Keratinocyte (primary cell): ENCODE measurements at regions not wholly inside any gene's neighbourhood (a gene's known extent, or its start where the extent isn't known, plus 50 kb on each side); places are given as distances from the start of the nearest gene placed in this dataset.

Experiments
- DNase-seq: peaks from one replicate; pipeline ENCODE4 v3.0.0-alpha.2; 2011; ENCODE audit warnings: low read depth, missing footprints, low spot score
- FAIRE-seq: peaks from 2 replicates; lab custom pipeline; 2011; peaks lifted over from hg19 to GRCh38; lab: Jason Lieb, UNC
- H2AFZ ChIP-seq: 2 replicates; pipeline ENCODE4 v1.6.0; 2012; ENCODE audit warnings: low read length, control low read depth, inconsistent platforms; ENCODE audit not compliant: control insufficient read depth
- H3K27ac ChIP-seq: 2 replicates; pipeline ENCODE4 v1.5.1; 2011; ENCODE audit warnings: low read length; ENCODE audit not compliant: control insufficient read depth, insufficient read depth
- H3K27me3 ChIP-seq: 3 replicates; pipeline ENCODE4 v1.6.0; 2011; ENCODE audit warnings: low read length; ENCODE audit not compliant: control insufficient read depth, insufficient read depth; ENCODE audit errors: extremely low read depth
- H3K36me3 ChIP-seq, 2 experiments: 2 replicates in 1 of 2; 3 replicates in 1 of 2; pipeline ENCODE4 v1.5.1; 2011; ENCODE audit warnings: low read length in 2 of 2, mild to moderate bottlenecking in 1 of 2; ENCODE audit not compliant: control insufficient read depth in 2 of 2, insufficient read depth in 2 of 2; ENCODE audit errors: extremely low read depth in 1 of 2
- H3K4me1 ChIP-seq: 3 replicates; pipeline ENCODE4 v1.5.1; 2011; ENCODE audit warnings: low read length; ENCODE audit not compliant: control insufficient read depth, insufficient read depth; ENCODE audit errors: extremely low read depth
- H3K4me2 ChIP-seq: 3 replicates; pipeline ENCODE4 v1.6.0; 2011; ENCODE audit warnings: low read depth, low read length; ENCODE audit not compliant: control insufficient read depth, insufficient read depth; ENCODE audit errors: extremely low read depth
- H3K4me3 ChIP-seq, 3 experiments: fragments of 200-600 bp in 1 of 3; sonication (generic) in 1 of 3; 2 replicates in 2 of 3; 3 replicates in 1 of 3; pipeline ENCODE4 v1.5.1; 2011 to 2016; ENCODE audit warnings: low read length in 3 of 3, mild to moderate bottlenecking in 3 of 3, control low read depth in 2 of 3, inconsistent platforms in 1 of 3, low read depth in 1 of 3, mixed read lengths in 1 of 3, mixed run types in 1 of 3, moderate library complexity in 1 of 3; ENCODE audit not compliant: control insufficient read depth in 2 of 3, insufficient read depth in 2 of 3; ENCODE audit errors: extremely low read depth in 1 of 3
- H3K79me2 ChIP-seq: 2 replicates; pipeline ENCODE4 v1.6.0; 2012; ENCODE audit warnings: low read length; ENCODE audit not compliant: control insufficient read depth, insufficient read depth
- H3K9ac ChIP-seq: 3 replicates; pipeline ENCODE4 v1.6.0; 2011; ENCODE audit warnings: low read length; ENCODE audit not compliant: control insufficient read depth, insufficient read depth; ENCODE audit errors: extremely low read depth
- H3K9me1 ChIP-seq: 3 replicates; pipeline ENCODE4 v1.6.0; 2011; ENCODE audit warnings: low read length; ENCODE audit not compliant: control insufficient read depth, insufficient read depth; ENCODE audit errors: extremely low read depth
- H3K9me3 ChIP-seq: 2 replicates; pipeline ENCODE4 v1.5.1; 2012; ENCODE audit warnings: low read depth, low read length; ENCODE audit not compliant: control insufficient read depth
- H4K20me1 ChIP-seq: 3 replicates; pipeline ENCODE4 v1.6.0; 2011; ENCODE audit warnings: low read length; ENCODE audit not compliant: control insufficient read depth, insufficient read depth; ENCODE audit errors: extremely low read depth
- CTCF ChIP-seq, 3 experiments: IDR thresholded peaks in 1 of 3; conservative IDR thresholded peaks in 1 of 3; optimal IDR thresholded peaks in 1 of 3; 2 replicates in 2 of 3; 3 replicates in 1 of 3; pipeline versions ENCODE3 to v1.5.1; 2011; ENCODE audit warnings: low read length in 3 of 3, mild to moderate bottlenecking in 3 of 3, moderate library complexity in 2 of 3, control low read depth in 1 of 3, inconsistent platforms in 1 of 3; ENCODE audit not compliant: insufficient read depth in 2 of 3; ENCODE audit errors: extremely low read depth in 1 of 3
- EZH2 ChIP-seq: IDR thresholded peaks from one replicate; pipeline ENCODE4 v1.6.1; 2012; ENCODE audit warnings: inconsistent platforms, mild to moderate bottlenecking, low read length, moderate library complexity
- dilution Hi-C: fragments of 300-500 bp; cut with MboI; formaldehyde crosslinking; loops from one replicate; pipeline ENCODE4 v1.7.0; 2020; ENCODE audit warnings: low sequenced_read_pairs; ENCODE audit not compliant: extremely low pct_ligation_motif_present

GRCh38 chr13:56335775-56336174, 804.9 kb upstream of the PRR20A start:
- no peak for FAIRE-seq
- dilution Hi-C loops: no loop called here
- no peak overlapping the region for H2AFZ ChIP-seq
- no peaks in the 10 kb centered on the region for H3K36me3 ChIP-seq
- no peak overlapping the region for H3K27ac ChIP-seq
- H3K4me2 ChIP-seq: no peak overlapping the region
- no peaks in the 10 kb centered on the region for H3K9me3 ChIP-seq
- no peak for TF ChIP-seq EZH2
- no peak for TF ChIP-seq CTCF (optimal IDR thresholded peaks at IDR 0.05 in 1 of 3, IDR thresholded peaks at IDR 0.05 in 1 of 3, conservative IDR thresholded peaks at IDR 0.05 in 1 of 3; ENCODE audit: extremely low read depth in 1 of 3, insufficient read depth in 2 of 3, low read length in 3 of 3)
- no peaks in the 10 kb centered on the region for H3K9me1 ChIP-seq
- H3K27me3 ChIP-seq: no peaks in the 10 kb centered on the region
- H4K20me1 ChIP-seq: no peaks in the 10 kb centered on the region
- H3K4me3 ChIP-seq: no peak overlapping the region
- no peaks in the 10 kb centered on the region for H3K4me1 ChIP-seq
- H3K9ac ChIP-seq: no peak overlapping the region
- H3K79me2 ChIP-seq: no peaks in the 10 kb centered on the region
- no peak for DNase-seq

- H2AFZ ChIP-seq: no peak overlapping the region
- no peak overlapping the region for H3K4me3 ChIP-seq
- no peak overlapping the region for H3K4me2 ChIP-seq
- no peak overlapping the region for H3K9ac ChIP-seq
- FAIRE-seq (no peak), DNase-seq (no peak)
- H3K27me3 ChIP-seq: no peaks in the 10 kb centered on the region
- H3K36me3 ChIP-seq: no peaks in the 10 kb centered on the region
- no peaks in the 10 kb centered on the region for H3K4me1 ChIP-seq
- H4K20me1 ChIP-seq: no peaks in the 10 kb centered on the region
- no peak for TF ChIP-seq EZH2
- TF ChIP-seq CTCF (optimal IDR thresholded peaks at IDR 0.05 in 1 of 3, IDR thresholded peaks at IDR 0.05 in 1 of 3, conservative IDR thresholded peaks at IDR 0.05 in 1 of 3; ENCODE audit: extremely low read depth in 1 of 3, insufficient read depth in 2 of 3, low read length in 3 of 3): no peak
- no peaks in the 10 kb centered on the region for H3K79me2 ChIP-seq
- H3K9me3 ChIP-seq: no peaks in the 10 kb centered on the region
- no peak overlapping the region for H3K27ac ChIP-seq
- no peaks in the 10 kb centered on the region for H3K9me1 ChIP-seq
- dilution Hi-C loops: no loop called here
Observed at GRCh38 chr13:56338421-56338820, 802.3 kb upstream of the PRR20A start.
